Right lobe of liver (tissue), 4 donors: ENCODE measurements at regions not wholly inside any gene's neighbourhood (a gene's known extent, or its start where the extent isn't known, plus 50 kb on each side); places are given as distances from the start of the nearest gene placed in this dataset.

Source experiments
- CTCF ChIP-seq, 4 donors: fragments of 200-600 bp in 3 of 4; fragments of 450-650 bp in 1 of 4; IDR thresholded peaks; one replicate each; pipeline versions ENCODE4 v1.5.1 to v1.8.0; 2016 to 2022; ENCODE audit warnings: antibody characterized with exemption in 4 of 4, mild to moderate bottlenecking in 2 of 4
- POLR2A ChIP-seq: fragments of 450-650 bp; IDR thresholded peaks from one replicate; pipeline ENCODE4 v1.6.1; 2017; ENCODE audit warnings: antibody characterized with exemption, mild to moderate bottlenecking
- donor health status: DM: no; HTN: no; CAD: no.
- donor health status: DM: no; HTN: no; CAD: no.
- donor health status: DM: no; HTN: yes; CAD: no.

- no peak for TF ChIP-seq POLR2A
- no peak for TF ChIP-seq CTCF (IDR thresholded peaks at IDR 0.05)
Observed at GRCh38 chr4:18463987-18464559, 442.5 kb upstream of the LCORL start.
